HepG2 (cell line): ENCODE measurements at regions not wholly inside any gene's neighbourhood (a gene's known extent, or its start where the extent isn't known, plus 50 kb on each side); places are given as distances from the start of the nearest gene placed in this dataset.

Experiments used
- ATAC-seq: fragments of 200-7000 bp; cut with Tn5 transposase; 3 replicates; pipeline ENCODE4 v1.9.1; 2020; ENCODE audit warnings: mild to moderate bottlenecking, moderate library complexity
- BruUV-seq: library from RNA; stranded (reverse); fragments of 400-500 nt; replicated peaks from 2 replicates; lab custom pipeline; 2021; lab: Mats Ljungman, UMichigan
- CTCF ChIA-PET: fragments of 300-600 bp; formaldehyde crosslinking; extraction: SDS; loops from one replicate; lab custom pipeline; 2021; ENCODE audit warnings: low total read pairs, inconsistent platforms, low intra/inter-chr PET ratio; lab: Yijun Ruan, JAX
- POLR2A ChIA-PET: fragments of 350-600 bp; sonication (Branson Sonifier 250); formaldehyde crosslinking; loops from one replicate; lab custom pipeline; 2020; ENCODE audit warnings: antibody characterized with exemption, inconsistent platforms; lab: Yijun Ruan, JAX
- DNase-seq: peaks from one replicate; pipeline ENCODE4 v3.0.0-alpha.2; 2015; ENCODE audit warnings: low spot score
- FAIRE-seq: peaks from 3 replicates; lab custom pipeline; 2011; peaks lifted over from hg19 to GRCh38; lab: Jason Lieb, UNC
- H2AFZ ChIP-seq: one replicate; pipeline ENCODE4 v1.6.1; 2011; ENCODE audit warnings: low read length, inconsistent platforms
- H3K27ac ChIP-seq: fragments of 300-600 bp; 3 replicates; pipeline ENCODE4 v1.8.0; 2011; ENCODE audit warnings: mixed run types, mild to moderate bottlenecking, mixed read lengths, low read length, inconsistent platforms; ENCODE audit not compliant: insufficient read depth; ENCODE audit errors: extremely low read length
- H3K27me3 ChIP-seq, 2 experiments: fragments of 200-600 bp in 1 of 2; 2 replicates in 1 of 2; 3 replicates in 1 of 2; pipeline versions ENCODE4 v1.6.0 to v1.8.0; 2011; ENCODE audit warnings: low read length in 2 of 2, mild to moderate bottlenecking in 2 of 2, moderate library complexity in 2 of 2, inconsistent platforms in 1 of 2; ENCODE audit not compliant: insufficient read depth in 2 of 2, control insufficient read depth in 1 of 2
- H3K36me3 ChIP-seq, 2 experiments: fragments of 200-600 bp in 1 of 2; replicated peaks in 1 of 2; 2 replicates in 1 of 2; 3 replicates in 1 of 2; pipeline versions ENCODE4 v1.5.1 to v1.8.0; 2011; ENCODE audit warnings: low read length in 2 of 2, inconsistent platforms in 1 of 2; ENCODE audit not compliant: insufficient read depth in 2 of 2, control insufficient read depth in 1 of 2
- H3K4me1 ChIP-seq: 2 replicates; pipeline ENCODE4 v1.5.1; 2012; ENCODE audit warnings: low read length, inconsistent platforms; ENCODE audit not compliant: insufficient read depth
- H3K4me2 ChIP-seq: 2 replicates; pipeline ENCODE4 v1.6.0; 2011; ENCODE audit warnings: low read depth, low read length, inconsistent platforms
- H3K4me3 ChIP-seq, 3 experiments: fragments of 200-600 bp in 1 of 3; sonication (generic), shearing (Covaris generic) in 1 of 3; replicated peaks in 1 of 3; 2 replicates each; pipeline ENCODE4 v1.5.1; 2011 to 2016; ENCODE audit warnings: low read length in 3 of 3, inconsistent platforms in 2 of 3, low read depth in 2 of 3, mild to moderate bottlenecking in 2 of 3, control low read depth in 1 of 3, mixed read lengths in 1 of 3; ENCODE audit not compliant: insufficient read depth in 1 of 3
- H3K79me2 ChIP-seq: one replicate; pipeline ENCODE4 v1.6.1; 2011; ENCODE audit warnings: low read length, inconsistent platforms; ENCODE audit not compliant: insufficient read depth
- H3K9ac ChIP-seq: 2 replicates; pipeline ENCODE4 v1.6.0; 2011; ENCODE audit warnings: mild to moderate bottlenecking, low read depth, low read length, inconsistent platforms; ENCODE audit not compliant: insufficient read depth
- H3K9me3 ChIP-seq: 2 replicates; pipeline ENCODE4 v1.5.1; 2012; ENCODE audit warnings: mild to moderate bottlenecking, low read length
- H4K20me1 ChIP-seq: 2 replicates; pipeline ENCODE4 v1.6.0; 2011; ENCODE audit warnings: inconsistent platforms, mild to moderate bottlenecking, low read length, moderate library complexity; ENCODE audit not compliant: insufficient read depth
- CTCF ChIP-seq: sonication (generic); formaldehyde crosslinking; IDR thresholded peaks from 2 replicates; pipeline ENCODE4 v1.5.0; 2020; ENCODE audit warnings: mild to moderate bottlenecking, missing genetic modification reagents, moderate library complexity
- KLF9 ChIP-seq: IDR thresholded peaks from 2 replicates; pipeline ENCODE4 v1.6.1; 2016; ENCODE audit warnings: low read depth
- MYC ChIP-seq: sonication (generic); formaldehyde crosslinking; IDR thresholded peaks from 2 replicates; pipeline ENCODE4 v1.9.0; 2021; ENCODE audit warnings: missing genetic modification reagents, borderline replicate concordance
- POGK ChIP-seq: sonication (generic); formaldehyde crosslinking; conservative IDR thresholded peaks from 2 replicates; pipeline ENCODE4 v1.8.0; 2022; ENCODE audit warnings: mild to moderate bottlenecking, moderate library complexity, missing genetic modification reagents
- TAF15 ChIP-seq: fragments of 200-400 bp; formaldehyde crosslinking; IDR thresholded peaks from one replicate; pipeline ENCODE4 v1.6.1; 2018; ENCODE audit warnings: mild to moderate bottlenecking, low read depth, low read length; ENCODE audit not compliant: poor library complexity, severe bottlenecking
- ZBTB10 ChIP-seq: sonication (generic); formaldehyde crosslinking; IDR thresholded peaks from 2 replicates; pipeline ENCODE4 v1.4.0; 2020; ENCODE audit warnings: missing genetic modification reagents, borderline replicate concordance
- ZNF143 ChIP-seq: sonication (generic); formaldehyde crosslinking; IDR thresholded peaks from 2 replicates; pipeline ENCODE4 v1.4.0; 2020; ENCODE audit warnings: missing genetic modification reagents
- ZNF335 ChIP-seq: sonication (generic); formaldehyde crosslinking; IDR thresholded peaks from 2 replicates; pipeline ENCODE4 v1.4.0; 2020; ENCODE audit warnings: missing genetic modification reagents
- ZNF597 ChIP-seq: sonication (generic); formaldehyde crosslinking; IDR thresholded peaks from 2 replicates; pipeline ENCODE4 v1.5.0; 2020; ENCODE audit warnings: missing genetic modification reagents
- ZNF720 ChIP-seq: sonication (generic); formaldehyde crosslinking; IDR thresholded peaks from 2 replicates; pipeline ENCODE4 v1.4.0; 2020; ENCODE audit warnings: missing genetic modification reagents
- WGBS: methylation state at CpG from one replicate; pipeline ENCODE4 v1.1.6; 2017; ENCODE audit warnings: low lambda C conversion rate; 5-methylcytosine and 5-hydroxymethylcytosine counted together
- in situ Hi-C: cut with HindIII; loops from 2 replicates; pipeline ENCODE4 v1.10.0; 2017; ENCODE audit warnings: low pct_unique_long_range_greater_than_20kb; ENCODE audit not compliant: extremely low pct_ligation_motif_present
- intact Hi-C: fragments of 100-400 bp; cut with micrococcal nuclease; formaldehyde crosslinking; loops from one replicate; pipeline ENCODE4 v1.10.0; 2022; ENCODE audit not compliant: unreplicated experiment

GRCh38 chr1:170321113-170321512 is 175.4 kb downstream of the NTMT2 start:
- Histone ChIP-seq H3K9ac (no peak overlapping the region), H3K27me3 (no peaks in the 10 kb centered on the region), H3K4me3 (no peak overlapping the region), H3K9me3 (no peaks in the 10 kb centered on the region), H2AFZ (no peak overlapping the region), H3K4me2 (no peak overlapping the region), H3K36me3 (no peaks in the 10 kb centered on the region), H4K20me1 (no peaks in the 10 kb centered on the region), H3K27ac (no peak overlapping the region), H3K4me1 (no peaks in the 10 kb centered on the region), H3K79me2 (no peaks in the 10 kb centered on the region)
- DNase-seq, result no peak
- CTCF ChIA-PET, result no interaction called here
- TF ChIP-seq TAF15, result no peak
- TF ChIP-seq ZNF143, result no peak
- TF ChIP-seq ZBTB10 (CRISPR knock-in tag), result no peak
- no peak for TF ChIP-seq ZNF335 (CRISPR knock-in tag)
- no peak for TF ChIP-seq POGK (CRISPR knock-in tag)
- TF ChIP-seq KLF9, result no peak
- TF ChIP-seq ZNF720 (CRISPR knock-in tag), result no peak
- TF ChIP-seq CTCF (CRISPR knock-in tag), result no peak
- no peak for TF ChIP-seq MYC (CRISPR knock-in tag)
- no peak for TF ChIP-seq ZNF597 (CRISPR knock-in tag)
- in situ Hi-C loops, result no loop called here
- no TSS peak for BruUV-seq
- intact Hi-C loops, result no loop called here
- no peak for FAIRE-seq
- POLR2A ChIA-PET, result no interaction called here
- 33% methylated on average over 6 of the region's 6 CpGs for WGBS
- ATAC-seq, result no peak
